ENCODE measurements at regions not wholly inside any gene's neighbourhood (a gene's known extent, or its start where the extent isn't known, plus 50 kb on each side); places are given as distances from the start of the nearest gene placed in this dataset.

DNA sequence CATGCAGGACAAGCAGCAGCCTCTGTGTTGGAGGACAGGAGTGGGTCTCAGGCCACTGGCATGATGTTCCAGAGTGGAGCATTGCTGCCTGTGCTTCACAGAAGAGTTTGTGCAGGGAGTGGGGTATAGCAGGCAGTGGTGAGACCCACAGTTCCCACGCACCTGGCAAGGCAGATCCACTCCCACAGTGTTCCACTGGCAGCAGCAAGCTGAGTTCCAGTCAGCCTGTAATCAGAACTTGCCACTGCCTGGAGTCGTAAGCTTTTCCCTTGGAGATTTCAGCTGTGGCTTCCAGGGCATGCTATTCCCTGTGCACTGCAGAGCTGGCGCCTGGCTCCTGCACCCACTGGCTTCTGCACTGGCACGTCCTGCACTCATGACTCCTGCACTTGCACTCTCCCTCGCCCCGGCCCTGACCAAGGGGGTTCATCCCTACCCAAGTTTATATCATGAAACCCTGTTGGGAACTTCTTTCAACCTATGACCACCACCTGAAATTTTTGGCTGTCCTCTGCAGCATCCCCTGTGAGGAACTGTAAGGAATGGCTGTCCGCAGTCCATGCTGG lies 1144.3 kb downstream of the RAPGEF2 start:
- H3K9me1 ChIP-seq (ENCODE audit: control insufficient read depth, extremely low read depth, insufficient read depth, low read length): no peaks in the 10 kb centered on the region
- no peak for FAIRE-seq
- no peaks in the 10 kb centered on the region for H3K79me2 ChIP-seq (ENCODE audit: control insufficient read depth, insufficient read depth, low read length)
- H4K20me1 ChIP-seq (ENCODE audit: control insufficient read depth, extremely low read depth, insufficient read depth, low read length): no peaks in the 10 kb centered on the region
- no peaks in the 10 kb centered on the region for H3K9me3 ChIP-seq (ENCODE audit: control insufficient read depth, low read depth, low read length)
- H3K36me3 ChIP-seq (ENCODE audit: control insufficient read depth in 2 of 2, extremely low read depth in 1 of 2, insufficient read depth in 2 of 2, low read length in 2 of 2): no peaks in the 10 kb centered on the region
- DNase-seq (ENCODE audit: low read depth, low spot score): no peak
- no peaks in the 10 kb centered on the region for H3K27me3 ChIP-seq (ENCODE audit: control insufficient read depth, extremely low read depth, insufficient read depth, low read length)
- H3K4me2 ChIP-seq (ENCODE audit: control insufficient read depth, extremely low read depth, insufficient read depth, low read depth, low read length): no peak overlapping the region
- no peak overlapping the region for H3K9ac ChIP-seq (ENCODE audit: control insufficient read depth, extremely low read depth, insufficient read depth, low read length)
- H3K27ac ChIP-seq (ENCODE audit: control insufficient read depth, insufficient read depth, low read length): no peak overlapping the region
- no peak overlapping the region for H3K4me3 ChIP-seq (ENCODE audit: control insufficient read depth in 2 of 3, extremely low read depth in 1 of 3, insufficient read depth in 2 of 3, low read depth in 1 of 3, low read length in 3 of 3)
- no peak for TF ChIP-seq EZH2 (IDR thresholded peaks at IDR 0.05; ENCODE audit: low read length)
- no peak for TF ChIP-seq CTCF (optimal IDR thresholded peaks at IDR 0.05 in 1 of 3, IDR thresholded peaks at IDR 0.05 in 1 of 3, conservative IDR thresholded peaks at IDR 0.05 in 1 of 3; ENCODE audit: extremely low read depth in 1 of 3, insufficient read depth in 2 of 3, low read length in 3 of 3)
- H3K4me1 ChIP-seq (ENCODE audit: control insufficient read depth, extremely low read depth, insufficient read depth, low read length): no peaks in the 10 kb centered on the region
- dilution Hi-C loops (cut with MboI; ENCODE audit: extremely low pct_ligation_motif_present, low sequenced_read_pairs): no loop called here
- H2AFZ ChIP-seq (ENCODE audit: control insufficient read depth, low read length): no peak overlapping the region

DNA sequence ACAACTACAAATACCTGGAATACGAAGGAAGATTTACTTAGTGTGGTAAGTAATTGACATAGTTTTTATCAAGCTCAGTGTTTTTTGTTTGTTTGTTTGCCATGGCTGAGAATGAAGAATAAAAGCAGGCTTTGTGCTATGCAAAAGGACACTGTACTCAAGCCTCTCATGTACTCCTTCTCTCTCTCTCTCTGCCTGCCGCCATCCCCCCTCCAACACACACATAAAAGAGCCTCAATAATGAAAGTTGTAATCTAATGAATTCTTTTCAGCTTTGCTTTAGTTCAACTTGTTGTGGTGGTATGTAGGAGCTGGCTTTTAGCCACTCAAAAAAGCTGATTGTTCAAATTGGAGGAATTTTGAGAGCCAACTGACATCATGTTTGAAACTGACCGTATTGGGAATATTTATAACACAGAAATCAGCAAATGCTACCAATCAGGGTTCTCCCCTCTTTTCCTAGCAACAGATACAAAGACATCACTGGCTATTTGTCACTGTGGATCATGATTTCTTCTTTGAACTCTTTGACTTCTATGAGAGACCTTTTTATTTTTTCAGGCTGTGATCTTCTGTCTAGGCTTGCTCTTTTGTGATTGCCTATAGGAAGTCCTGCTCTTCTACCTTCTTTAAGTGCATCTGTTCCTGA lies 1148.8 kb downstream of the RAPGEF2 start:
- Histone ChIP-seq H3K4me1 (ENCODE audit: control insufficient read depth, extremely low read depth, insufficient read depth, low read length) (no peaks in the 10 kb centered on the region), H3K9me3 (ENCODE audit: control insufficient read depth, low read depth, low read length) (peaks cover 2% of the 10 kb centered on the region), H3K79me2 (ENCODE audit: control insufficient read depth, insufficient read depth, low read length) (no peaks in the 10 kb centered on the region), H3K36me3 (ENCODE audit: control insufficient read depth in 2 of 2, extremely low read depth in 1 of 2, insufficient read depth in 2 of 2, low read length in 2 of 2) (no peaks in the 10 kb centered on the region), H3K4me3 (ENCODE audit: control insufficient read depth in 2 of 3, extremely low read depth in 1 of 3, insufficient read depth in 2 of 3, low read depth in 1 of 3, low read length in 3 of 3) (no peak overlapping the region), H3K9ac (ENCODE audit: control insufficient read depth, extremely low read depth, insufficient read depth, low read length) (no peak overlapping the region), H3K27ac (ENCODE audit: control insufficient read depth, insufficient read depth, low read length) (no peak overlapping the region), H3K4me2 (ENCODE audit: control insufficient read depth, extremely low read depth, insufficient read depth, low read depth, low read length) (no peak overlapping the region), H2AFZ (ENCODE audit: control insufficient read depth, low read length) (no peak overlapping the region), H4K20me1 (ENCODE audit: control insufficient read depth, extremely low read depth, insufficient read depth, low read length) (no peaks in the 10 kb centered on the region), H3K27me3 (ENCODE audit: control insufficient read depth, extremely low read depth, insufficient read depth, low read length) (no peaks in the 10 kb centered on the region), H3K9me1 (ENCODE audit: control insufficient read depth, extremely low read depth, insufficient read depth, low read length) (no peaks in the 10 kb centered on the region)
- no peak for FAIRE-seq
- TF ChIP-seq CTCF (optimal IDR thresholded peaks at IDR 0.05 in 1 of 3, IDR thresholded peaks at IDR 0.05 in 1 of 3, conservative IDR thresholded peaks at IDR 0.05 in 1 of 3; ENCODE audit: extremely low read depth in 1 of 3, insufficient read depth in 2 of 3, low read length in 3 of 3): no peak
- no peak for TF ChIP-seq EZH2 (IDR thresholded peaks at IDR 0.05; ENCODE audit: low read length)
- DNase-seq (ENCODE audit: low read depth, low spot score): no peak
- dilution Hi-C loops (cut with MboI; ENCODE audit: extremely low pct_ligation_motif_present, low sequenced_read_pairs): no loop called here

Measured in keratinocyte (primary cell).